Thyroid gland (tissue), 4 donors: ENCODE measurements at regions not wholly inside any gene's neighbourhood (a gene's known extent, or its start where the extent isn't known, plus 50 kb on each side); places are given as distances from the start of the nearest gene placed in this dataset.

Experiments used
- CTCF ChIP-seq, 6 experiments: fragments of 200-600 bp in 3 of 6; fragments of 450-650 bp in 3 of 6; sonication (generic) in 3 of 6; IDR thresholded peaks; one replicate each; pipeline ENCODE4 v1.5.1; 2016 to 2019; ENCODE audit warnings: antibody characterized with exemption in 6 of 6, mild to moderate bottlenecking in 2 of 6, inconsistent platforms in 1 of 6, moderate library complexity in 1 of 6
- POLR2A ChIP-seq, 2 donors: fragments of 450-650 bp; IDR thresholded peaks; one replicate each; pipeline ENCODE4 v1.6.1; 2017; ENCODE audit warnings: antibody characterized with exemption in 2 of 2, mild to moderate bottlenecking in 2 of 2, moderate library complexity in 1 of 2

- no peak for TF ChIP-seq POLR2A (IDR thresholded peaks at IDR 0.05)
- TF ChIP-seq CTCF (IDR thresholded peaks at IDR 0.05), result no peak
Measured at GRCh38 chr4:4759232-4759631, 100.2 kb upstream of the MSX1 start.
